Uterus (tissue), 2 donors: ENCODE measurements at regions not wholly inside any gene's neighbourhood (a gene's known extent, or its start where the extent isn't known, plus 50 kb on each side); places are given as distances from the start of the nearest gene placed in this dataset.

ENCODE experiments used
- POLR2A ChIP-seq, 2 donors: fragments of 450-650 bp; IDR thresholded peaks; one replicate each; pipeline ENCODE4 v1.6.1; 2016; ENCODE audit warnings: antibody characterized with exemption in 2 of 2, mild to moderate bottlenecking in 1 of 2, moderate library complexity in 1 of 2
- TF ChIP-seq, protein P1 (sequence below), 4 experiments: fragments of 200-600 bp in 2 of 4; fragments of 450-650 bp in 2 of 4; sonication (generic) in 2 of 4; IDR thresholded peaks; one replicate each; pipeline ENCODE4 v1.5.1; 2016 to 2019; ENCODE audit warnings: antibody characterized with exemption in 4 of 4, mild to moderate bottlenecking in 2 of 4, moderate library complexity in 1 of 4

DNA sequence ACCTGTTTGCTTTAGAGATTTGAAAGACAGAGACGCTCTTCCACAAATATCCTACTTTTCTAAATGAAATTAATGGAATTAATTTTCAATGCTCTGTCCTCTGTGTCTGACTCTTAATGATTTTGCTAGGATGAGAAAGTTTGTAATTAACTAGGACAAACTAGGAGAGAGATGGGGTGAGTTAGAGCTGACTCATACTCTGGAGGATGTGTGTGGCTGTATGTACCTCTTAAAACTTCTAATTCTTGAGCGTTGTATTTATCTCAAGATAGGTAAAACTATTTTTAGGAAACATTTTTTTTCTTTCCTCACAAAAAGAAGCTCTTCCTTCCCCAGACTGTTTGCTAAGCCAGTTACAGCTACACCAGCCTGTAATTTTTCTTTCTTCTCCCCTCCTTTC, 178.8 kb upstream of the ANKRD30A start:
- TF ChIP-seq, protein P1, sequence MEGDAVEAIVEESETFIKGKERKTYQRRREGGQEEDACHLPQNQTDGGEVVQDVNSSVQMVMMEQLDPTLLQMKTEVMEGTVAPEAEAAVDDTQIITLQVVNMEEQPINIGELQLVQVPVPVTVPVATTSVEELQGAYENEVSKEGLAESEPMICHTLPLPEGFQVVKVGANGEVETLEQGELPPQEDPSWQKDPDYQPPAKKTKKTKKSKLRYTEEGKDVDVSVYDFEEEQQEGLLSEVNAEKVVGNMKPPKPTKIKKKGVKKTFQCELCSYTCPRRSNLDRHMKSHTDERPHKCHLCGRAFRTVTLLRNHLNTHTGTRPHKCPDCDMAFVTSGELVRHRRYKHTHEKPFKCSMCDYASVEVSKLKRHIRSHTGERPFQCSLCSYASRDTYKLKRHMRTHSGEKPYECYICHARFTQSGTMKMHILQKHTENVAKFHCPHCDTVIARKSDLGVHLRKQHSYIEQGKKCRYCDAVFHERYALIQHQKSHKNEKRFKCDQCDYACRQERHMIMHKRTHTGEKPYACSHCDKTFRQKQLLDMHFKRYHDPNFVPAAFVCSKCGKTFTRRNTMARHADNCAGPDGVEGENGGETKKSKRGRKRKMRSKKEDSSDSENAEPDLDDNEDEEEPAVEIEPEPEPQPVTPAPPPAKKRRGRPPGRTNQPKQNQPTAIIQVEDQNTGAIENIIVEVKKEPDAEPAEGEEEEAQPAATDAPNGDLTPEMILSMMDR (IDR thresholded peaks at IDR 0.05) = no peak
- no peak for TF ChIP-seq POLR2A (IDR thresholded peaks at IDR 0.05)
